LNCaP clone FGC (cell line): ENCODE measurements at regions not wholly inside any gene's neighbourhood (a gene's known extent, or its start where the extent isn't known, plus 50 kb on each side); places are given as distances from the start of the nearest gene placed in this dataset.
"Not testable (repeated sequence)": the region's sequence is repeated elsewhere in the genome, so short reads cannot be mapped to it uniquely, and the experiment has no call there.

ENCODE experiments used
- DNase-seq: peaks from one replicate; pipeline ENCODE4 v3.0.0-alpha.2; 2011; ENCODE audit warnings: low read depth
- H3K4me3 ChIP-seq: 2 replicates; pipeline ENCODE4 v1.5.1; 2011; ENCODE audit warnings: mild to moderate bottlenecking, low read depth, low read length, control low read depth
- TF ChIP-seq, protein P1 (sequence below): IDR thresholded peaks from 2 replicates; pipeline ENCODE4 v1.5.1; 2012; ENCODE audit warnings: mild to moderate bottlenecking; ENCODE audit not compliant: control insufficient read depth, insufficient read depth; ENCODE audit errors: extremely low read depth

DNA sequence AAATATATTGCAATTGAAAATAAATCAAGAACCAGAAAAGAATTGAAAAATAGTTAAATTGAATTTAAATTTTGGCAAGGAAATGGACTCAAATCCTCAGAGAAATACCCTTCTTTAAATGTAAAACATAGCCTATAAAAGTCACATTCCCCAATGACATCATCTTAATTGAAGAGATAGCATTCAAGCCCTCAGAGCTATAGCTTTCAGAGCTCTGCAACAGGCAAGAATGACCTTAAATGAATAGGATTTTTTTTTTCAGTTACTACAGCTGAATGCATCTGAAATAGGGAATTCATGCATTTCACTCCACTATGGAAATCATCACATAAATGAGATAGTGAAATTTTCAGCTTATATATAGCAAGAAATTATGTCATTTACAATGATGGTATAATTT is 1049.0 kb downstream of the OLFM4 start:
- DNase-seq: no peak
- TF ChIP-seq, protein P1, sequence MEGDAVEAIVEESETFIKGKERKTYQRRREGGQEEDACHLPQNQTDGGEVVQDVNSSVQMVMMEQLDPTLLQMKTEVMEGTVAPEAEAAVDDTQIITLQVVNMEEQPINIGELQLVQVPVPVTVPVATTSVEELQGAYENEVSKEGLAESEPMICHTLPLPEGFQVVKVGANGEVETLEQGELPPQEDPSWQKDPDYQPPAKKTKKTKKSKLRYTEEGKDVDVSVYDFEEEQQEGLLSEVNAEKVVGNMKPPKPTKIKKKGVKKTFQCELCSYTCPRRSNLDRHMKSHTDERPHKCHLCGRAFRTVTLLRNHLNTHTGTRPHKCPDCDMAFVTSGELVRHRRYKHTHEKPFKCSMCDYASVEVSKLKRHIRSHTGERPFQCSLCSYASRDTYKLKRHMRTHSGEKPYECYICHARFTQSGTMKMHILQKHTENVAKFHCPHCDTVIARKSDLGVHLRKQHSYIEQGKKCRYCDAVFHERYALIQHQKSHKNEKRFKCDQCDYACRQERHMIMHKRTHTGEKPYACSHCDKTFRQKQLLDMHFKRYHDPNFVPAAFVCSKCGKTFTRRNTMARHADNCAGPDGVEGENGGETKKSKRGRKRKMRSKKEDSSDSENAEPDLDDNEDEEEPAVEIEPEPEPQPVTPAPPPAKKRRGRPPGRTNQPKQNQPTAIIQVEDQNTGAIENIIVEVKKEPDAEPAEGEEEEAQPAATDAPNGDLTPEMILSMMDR: no peak
- no peak overlapping the region for H3K4me3 ChIP-seq

DNA sequence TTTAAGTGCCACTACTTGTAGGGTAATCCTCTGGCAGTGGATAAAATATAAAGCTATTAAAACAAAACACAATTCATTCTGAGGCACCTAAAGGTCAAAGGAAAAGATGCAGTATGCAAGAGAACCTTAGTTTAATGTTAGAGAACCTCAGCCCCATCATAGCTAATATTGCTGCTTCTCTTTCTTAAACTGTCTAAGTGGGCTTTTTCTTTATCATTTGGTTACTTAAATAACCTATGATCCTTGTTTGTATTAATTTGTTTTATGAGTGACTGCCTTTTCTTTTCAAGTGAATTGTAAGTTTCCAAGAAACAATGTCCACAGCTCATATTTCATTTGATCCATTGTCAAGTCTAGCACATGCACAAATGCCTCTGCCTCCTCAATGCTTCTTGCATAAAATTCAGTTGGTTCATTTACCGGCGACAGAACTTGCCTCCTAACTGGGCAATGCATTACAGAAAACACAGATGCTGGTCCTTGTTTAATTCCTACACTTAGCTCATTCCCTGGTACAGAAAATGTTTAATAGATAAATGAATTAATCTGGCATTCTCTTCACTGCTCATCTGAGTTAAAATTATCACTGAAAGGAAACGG is 1049.8 kb downstream of the OLFM4 start:
- TF ChIP-seq, protein P1: no peak
- no peak for DNase-seq
- no peak overlapping the region for H3K4me3 ChIP-seq

DNA sequence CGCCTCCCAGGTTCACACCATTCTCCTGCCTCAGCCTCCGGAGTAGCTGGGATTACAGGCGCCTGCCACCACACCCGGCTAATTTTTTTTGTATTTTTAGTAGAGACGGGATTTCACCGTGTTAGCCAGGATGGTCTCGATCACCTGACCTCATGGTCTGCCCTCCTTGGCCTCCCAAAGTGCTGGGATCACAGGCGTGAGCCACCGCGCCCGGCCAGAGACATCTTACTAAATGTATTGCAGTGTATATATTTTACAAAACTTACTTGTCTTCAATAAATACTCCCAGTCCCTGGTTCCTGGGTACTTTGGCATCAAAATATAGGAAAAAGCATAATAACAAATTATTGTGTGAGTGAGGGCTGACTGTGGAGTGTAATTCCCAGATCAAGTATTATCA is 1053.7 kb downstream of the OLFM4 start:
- H3K4me3 ChIP-seq, DNase-seq: not testable (repeated sequence)

DNA sequence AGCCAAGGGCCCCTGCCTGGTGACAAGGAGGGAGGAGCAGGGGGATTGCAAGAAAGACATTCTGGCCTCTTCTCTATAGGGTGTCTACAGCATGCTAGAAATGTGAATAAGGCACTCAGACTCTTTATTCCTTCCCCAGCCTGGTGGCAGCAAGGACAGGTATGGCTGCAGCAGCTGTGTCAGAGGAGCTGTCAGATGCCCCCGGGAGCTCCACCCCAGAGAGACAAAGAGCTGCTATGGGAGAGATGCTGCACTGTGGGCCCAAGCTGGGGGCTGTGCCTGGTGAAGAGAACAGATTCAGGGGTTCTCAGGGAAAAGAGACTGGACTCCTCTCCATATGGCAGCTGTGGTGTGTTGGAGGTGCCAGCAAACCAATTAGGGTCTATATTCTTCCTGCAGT is 1063.3 kb downstream of the OLFM4 start:
- no peak for DNase-seq
- H3K4me3 ChIP-seq: no peak overlapping the region
- TF ChIP-seq, protein P1: no peak

DNA sequence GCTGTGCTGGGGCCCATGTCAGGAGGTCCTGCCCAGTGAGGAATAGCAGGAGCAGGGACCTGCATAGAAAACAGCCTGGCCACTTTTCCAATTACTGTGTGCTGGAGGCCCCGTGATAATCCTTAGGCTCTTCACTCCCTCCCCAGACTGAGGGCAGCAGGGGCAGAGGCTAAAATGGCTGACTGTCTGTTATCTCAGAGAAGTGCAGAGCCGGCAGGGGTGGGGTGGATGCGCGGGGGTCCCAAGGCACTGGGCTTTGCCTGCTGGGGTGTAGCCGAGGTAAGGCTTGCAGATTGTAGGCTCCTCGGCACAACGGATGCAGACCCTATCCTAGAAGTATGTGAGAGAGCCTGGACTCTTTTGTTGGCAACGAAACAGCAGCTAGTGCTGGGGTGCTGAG is 1064.1 kb downstream of the OLFM4 start:
- TF ChIP-seq, protein P1: no peak
- no peak for DNase-seq
- H3K4me3 ChIP-seq: no peak overlapping the region

DNA sequence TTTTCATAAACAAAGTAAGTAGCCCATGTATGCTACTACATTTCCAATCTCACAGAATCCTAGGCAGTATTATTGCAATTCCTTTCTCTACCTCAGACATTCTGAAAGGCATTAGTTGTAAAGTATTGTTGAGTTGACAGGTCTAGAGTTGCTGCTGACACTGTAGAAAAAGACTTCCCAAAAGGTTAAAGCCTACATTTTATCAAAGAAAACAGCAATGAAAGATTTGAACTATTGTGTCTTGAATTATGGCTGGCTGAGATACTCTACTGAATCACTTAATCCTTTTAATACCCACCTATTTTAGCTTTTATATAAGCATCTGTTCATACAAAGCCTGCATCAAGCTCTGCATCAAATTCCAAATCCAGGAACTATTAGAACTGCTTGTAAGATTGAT is 1082.0 kb downstream of the OLFM4 start:
- TF ChIP-seq, protein P1: no peak
- DNase-seq: no peak
- H3K4me3 ChIP-seq: no peak overlapping the region

DNA sequence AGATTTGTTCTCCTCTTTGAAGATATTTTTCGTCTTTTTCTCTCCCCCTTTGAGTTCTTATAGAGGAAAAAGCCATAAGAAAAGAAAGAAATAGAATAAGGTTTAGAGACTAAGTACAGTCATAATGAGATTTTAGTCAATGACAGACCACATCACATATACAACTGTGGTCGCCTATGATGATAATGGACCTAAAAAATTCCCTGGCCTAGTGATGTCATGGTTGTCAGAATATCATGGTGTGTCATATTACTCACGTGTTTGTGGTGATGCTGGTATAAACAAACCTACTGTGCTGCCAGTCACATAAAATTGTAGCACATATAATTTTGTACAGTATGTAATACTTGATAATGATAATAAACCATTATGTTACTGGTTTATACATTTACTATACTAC is 1096.1 kb downstream of the OLFM4 start:
- TF ChIP-seq, protein P1: no peak
- H3K4me3 ChIP-seq: no peak overlapping the region
- DNase-seq: no peak

DNA sequence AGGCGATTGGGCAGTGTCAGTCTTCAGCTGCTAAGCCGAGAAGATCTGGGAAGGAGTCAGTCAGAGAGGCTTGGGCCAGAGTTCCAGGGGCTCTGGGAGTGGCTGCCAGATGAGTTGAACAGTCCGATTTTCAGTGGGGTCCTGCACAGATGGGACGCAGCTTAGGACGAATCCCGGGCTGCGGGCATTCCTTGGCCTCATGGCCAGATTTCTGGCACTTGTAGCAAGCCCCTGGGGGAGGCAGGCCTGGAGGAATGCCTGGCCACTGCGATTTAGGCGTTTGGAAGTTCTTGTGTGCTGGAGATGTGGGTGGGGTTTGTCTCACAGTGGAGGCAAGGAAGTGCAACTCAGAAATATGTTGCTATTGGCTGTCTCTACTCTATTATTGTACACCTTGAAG is 1102.3 kb downstream of the OLFM4 start:
- H3K4me3 ChIP-seq, DNase-seq: not testable (repeated sequence)

DNA sequence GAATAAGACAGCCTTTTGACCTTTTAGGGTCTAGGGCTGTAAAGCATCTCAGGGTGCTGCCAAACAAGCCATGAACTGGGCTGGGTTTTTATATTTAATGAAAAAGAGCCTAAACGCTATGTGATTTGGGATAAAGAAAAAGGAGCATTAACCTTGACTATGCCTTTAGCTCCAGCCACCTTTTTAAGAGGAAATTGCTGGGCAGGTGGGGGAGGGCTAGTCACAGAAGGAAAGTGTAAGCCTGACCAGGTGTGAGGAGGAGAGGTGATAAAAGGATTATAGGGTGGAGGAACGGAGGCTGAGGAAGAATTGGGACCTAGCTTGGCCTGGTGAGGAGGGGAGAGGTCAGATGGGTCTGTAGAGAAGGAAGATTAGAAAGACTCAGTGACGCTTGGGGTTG is 1102.8 kb downstream of the OLFM4 start:
- not testable (repeated sequence) for DNase-seq, H3K4me3 ChIP-seq

DNA sequence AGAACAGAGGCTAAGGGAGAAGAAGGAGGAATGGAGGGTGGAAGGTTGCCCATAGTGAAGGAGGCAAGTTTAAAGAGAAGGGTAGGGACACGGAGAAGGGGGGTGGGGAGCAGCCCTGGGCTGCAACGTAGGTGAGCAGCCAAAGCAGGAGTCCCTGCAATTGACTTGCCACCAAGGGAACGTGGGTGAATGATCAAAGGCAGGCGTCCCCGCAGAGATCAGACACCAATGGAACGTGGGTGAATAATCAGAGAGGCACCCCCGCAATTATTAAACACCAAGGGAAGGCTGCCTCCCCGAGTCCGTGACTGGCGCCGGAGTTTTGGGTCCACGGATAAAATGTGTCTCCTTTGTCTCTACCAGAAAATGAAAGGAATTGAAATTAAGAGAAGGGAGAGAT is 1103.5 kb downstream of the OLFM4 start:
- not testable (repeated sequence) for H3K4me3 ChIP-seq, DNase-seq

DNA sequence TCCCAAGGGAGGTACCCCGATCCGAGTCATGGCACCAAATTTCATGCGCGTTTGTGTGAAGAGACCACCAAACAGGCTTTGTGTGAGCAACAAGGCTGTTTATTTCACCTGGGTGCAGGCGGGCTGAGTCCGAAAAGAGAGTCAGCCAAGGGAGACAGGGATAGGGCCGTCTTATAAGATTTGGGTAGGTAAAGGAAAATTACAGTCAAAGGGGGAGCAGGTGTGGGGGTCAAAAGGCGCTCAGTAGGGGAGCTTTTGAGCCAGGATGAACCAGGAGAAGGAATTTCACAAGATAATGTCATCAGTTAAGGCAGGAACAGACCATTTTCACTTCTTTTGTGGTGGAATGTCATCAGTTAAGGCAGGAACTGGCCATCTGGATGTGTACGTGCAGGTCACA is 1104.1 kb downstream of the OLFM4 start:
- not testable (repeated sequence) for H3K4me3 ChIP-seq, DNase-seq
